GM12878 (cell line): ENCODE measurements at regions not wholly inside any gene's neighbourhood (a gene's known extent, or its start where the extent isn't known, plus 50 kb on each side); places are given as distances from the start of the nearest gene placed in this dataset.

Experiments
- ATAC-seq: fragments of 200-7000 bp; cut with Tn5 transposase; 3 replicates; pipeline ENCODE4 v1.9.1; 2020; ENCODE audit warnings: mild to moderate bottlenecking, moderate library complexity
- BruUV-seq: library from RNA; stranded (reverse); fragments of 400-500 nt; replicated peaks from 2 replicates; lab custom pipeline; 2021; lab: Mats Ljungman, UMichigan
- CTCF ChIA-PET: fragments of 300-600 bp; sonication (Branson Sonifier 250); formaldehyde crosslinking; extraction: SDS; loops from one replicate; lab custom pipeline; 2021; ENCODE audit warnings: inconsistent platforms; lab: Yijun Ruan, JAX
- POLR2A ChIA-PET: fragments of 350-600 bp; formaldehyde crosslinking; extraction: SDS; loops from one replicate; lab custom pipeline; 2021; ENCODE audit warnings: inconsistent platforms; lab: Charles Lee
- RAD21 ChIA-PET: fragments of 300-600 bp; sonication (Branson Sonifier 250); formaldehyde crosslinking; loops from one replicate; lab custom pipeline; 2023; ENCODE audit warnings: antibody characterized with exemption; ENCODE audit not compliant: unreplicated experiment; lab: Charles Lee
- SMC1A ChIA-PET: fragments of 300-600 bp; sonication (Branson Sonifier 250); formaldehyde crosslinking; loops from one replicate; lab custom pipeline; 2023; ENCODE audit not compliant: unreplicated experiment, uncharacterized antibody; lab: Charles Lee
- DNase-seq: peaks from one replicate; pipeline ENCODE4 v3.0.0-alpha.2; 2011; ENCODE audit warnings: low read depth, low spot score
- FAIRE-seq: peaks from 3 replicates; lab custom pipeline; 2011; peaks lifted over from hg19 to GRCh38; lab: Jason Lieb, UNC
- H2AFZ ChIP-seq: 2 replicates; pipeline ENCODE4 v1.6.0; 2011; ENCODE audit warnings: low read depth, low read length, control low read depth; ENCODE audit not compliant: control insufficient read depth
- H3K27ac ChIP-seq: 2 replicates; pipeline ENCODE4 v1.5.1; 2011; ENCODE audit warnings: control low read depth; ENCODE audit not compliant: control insufficient read depth, insufficient read depth
- H3K27me3 ChIP-seq, 2 experiments: replicated peaks in 1 of 2; 2 replicates each; pipeline versions ENCODE4 v1.6.0 to v1.6.1; 2011; ENCODE audit warnings: low read length in 1 of 2; ENCODE audit not compliant: control insufficient read depth in 2 of 2, insufficient read depth in 2 of 2
- H3K36me3 ChIP-seq, 2 experiments: 2 replicates each; pipeline ENCODE4 v1.5.1; 2011; ENCODE audit warnings: low read length in 1 of 2; ENCODE audit not compliant: control insufficient read depth in 2 of 2, insufficient read depth in 2 of 2
- H3K4me1 ChIP-seq: 2 replicates; pipeline ENCODE4 v1.6.1; 2011; ENCODE audit warnings: mild to moderate bottlenecking, low read length, moderate library complexity, mixed read lengths; ENCODE audit not compliant: control insufficient read depth, insufficient read depth
- H3K4me2 ChIP-seq: 2 replicates; pipeline ENCODE4 v1.6.0; 2011; ENCODE audit warnings: control low read depth; ENCODE audit not compliant: control insufficient read depth, insufficient read depth
- H3K4me3 ChIP-seq: fragments of 200-600 bp; sonication (generic); 2 replicates; pipeline ENCODE4 v1.5.1; 2016
- H3K79me2 ChIP-seq: 2 replicates; pipeline ENCODE4 v1.6.0; 2011; ENCODE audit warnings: low read length; ENCODE audit not compliant: control insufficient read depth, insufficient read depth
- H3K9ac ChIP-seq: 2 replicates; pipeline ENCODE4 v1.8.0; 2011; ENCODE audit warnings: low read length, control low read depth, mixed read lengths; ENCODE audit not compliant: control insufficient read depth, insufficient read depth
- H3K9me3 ChIP-seq: replicated peaks from 3 replicates; pipeline ENCODE4 v1.5.1; 2011; ENCODE audit warnings: mild to moderate bottlenecking, low read length; ENCODE audit not compliant: control insufficient read depth, insufficient read depth
- H4K20me1 ChIP-seq: 2 replicates; pipeline ENCODE4 v1.6.0; 2011; ENCODE audit not compliant: control insufficient read depth, insufficient read depth
- GABPA ChIP-seq: IDR thresholded peaks from 2 replicates; pipeline ENCODE4 v1.6.1; 2014; ENCODE audit warnings: antibody characterized with exemption, low read depth, mild to moderate bottlenecking, inconsistent platforms
- IRF4 ChIP-seq: IDR thresholded peaks from 2 replicates; pipeline ENCODE4 v1.6.1; 2011; ENCODE audit warnings: low read depth, low read length
- PAX5 ChIP-seq: IDR thresholded peaks from 2 replicates; pipeline ENCODE4 v1.6.1; 2011; ENCODE audit warnings: low read depth, low read length, borderline replicate concordance
- SIN3A ChIP-seq: IDR thresholded peaks from 2 replicates; pipeline ENCODE4 v1.6.1; 2012; ENCODE audit warnings: low read depth, low read length, improper control_type of control experiment
- SP1 ChIP-seq: IDR thresholded peaks from one replicate; pipeline ENCODE4 v1.6.1; 2011; ENCODE audit warnings: low read depth, low read length
- TARDBP ChIP-seq: IDR thresholded peaks from 2 replicates; pipeline ENCODE4 v1.6.1; 2016; ENCODE audit warnings: borderline replicate concordance
- TBL1XR1 ChIP-seq: IDR thresholded peaks from 2 replicates; pipeline ENCODE4 v1.6.1; 2012; ENCODE audit warnings: low read depth, low read length, improper control_type of control experiment
- WGBS: methylation state at CpG from one replicate; pipeline ENCODE4 v1.1.6; 2016; ENCODE audit warnings: low lambda C conversion rate; ENCODE audit not compliant: insufficient replicate concordance, insufficient coverage; ENCODE audit errors: missing lambda C conversion rate; 5-methylcytosine and 5-hydroxymethylcytosine counted together
- in situ Hi-C: fragments of 300-500 bp; cut with MboI; formaldehyde crosslinking; loops from 9 replicates; pipeline ENCODE4 v1.14.3; 2018; ENCODE audit warnings: mixed read lengths
- intact Hi-C: fragments of 100-400 bp; cut with micrococcal nuclease; formaldehyde crosslinking; loops from one replicate; pipeline ENCODE4 v1.14.2; 2022; ENCODE audit not compliant: unreplicated experiment
- TF ChIP-seq, protein P1 (sequence below): fragments of 450-650 bp; IDR thresholded peaks from 2 replicates; pipeline ENCODE4 v1.6.1; 2017; ENCODE audit warnings: antibody characterized with exemption, mild to moderate bottlenecking, moderate library complexity
- TF ChIP-seq, protein P2 (sequence below): IDR thresholded peaks from 2 replicates; pipeline ENCODE4 v1.6.1; 2012; ENCODE audit warnings: low read depth, low read length, improper control_type of control experiment
- TF ChIP-seq, protein P3 (sequence below): IDR thresholded peaks from 2 replicates; pipeline ENCODE4 v1.6.1; 2012; ENCODE audit warnings: mild to moderate bottlenecking, low read depth, low read length

DNA sequence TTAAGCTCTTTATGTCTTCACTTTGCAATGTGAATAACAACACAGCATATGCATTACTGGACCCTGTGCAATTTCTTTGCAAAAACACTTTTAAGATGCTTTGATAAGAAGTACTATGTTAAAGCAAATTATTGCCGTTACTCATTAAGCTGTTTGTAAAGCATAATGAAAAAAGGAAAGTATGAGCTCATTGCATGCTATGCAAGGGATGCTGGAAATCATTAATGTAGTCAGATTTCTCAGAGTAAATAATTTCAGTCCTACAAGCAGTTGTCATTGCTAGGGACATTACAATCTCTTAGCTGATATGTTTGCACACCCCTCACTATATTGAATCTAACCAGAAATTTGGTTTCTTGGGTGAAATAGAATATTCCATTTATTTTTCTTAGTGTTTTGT is 982.5 kb upstream of the ADGRL2 start:
- Histone ChIP-seq H2AFZ (no peak overlapping the region), H3K36me3 (no peaks in the 10 kb centered on the region), H4K20me1 (no peaks in the 10 kb centered on the region), H3K79me2 (no peaks in the 10 kb centered on the region), H3K4me2 (no peak overlapping the region), H3K27ac (no peak overlapping the region), H3K9ac (no peak overlapping the region), H3K4me3 (no peak overlapping the region), H3K27me3 (no peaks in the 10 kb centered on the region), H3K9me3 (no peaks in the 10 kb centered on the region), H3K4me1 (no peaks in the 10 kb centered on the region)
- WGBS = 50% methylated on average over 1 of the region's 1 CpG
- in situ Hi-C loops = no loop called here
- ChIA-PET RAD21 (no interaction called here), POLR2A (no interaction called here), CTCF (interaction anchor here (0.7 kb wide), 1 partner anchor 461 kb away, joined by 3 read pairs; no protein-coding TSS in a partner anchor), SMC1A (no interaction called here)
- FAIRE-seq (no peak), DNase-seq (no peak), ATAC-seq (no peak)
- no peak for TF ChIP-seq SIN3A
- TF ChIP-seq, protein P1, sequence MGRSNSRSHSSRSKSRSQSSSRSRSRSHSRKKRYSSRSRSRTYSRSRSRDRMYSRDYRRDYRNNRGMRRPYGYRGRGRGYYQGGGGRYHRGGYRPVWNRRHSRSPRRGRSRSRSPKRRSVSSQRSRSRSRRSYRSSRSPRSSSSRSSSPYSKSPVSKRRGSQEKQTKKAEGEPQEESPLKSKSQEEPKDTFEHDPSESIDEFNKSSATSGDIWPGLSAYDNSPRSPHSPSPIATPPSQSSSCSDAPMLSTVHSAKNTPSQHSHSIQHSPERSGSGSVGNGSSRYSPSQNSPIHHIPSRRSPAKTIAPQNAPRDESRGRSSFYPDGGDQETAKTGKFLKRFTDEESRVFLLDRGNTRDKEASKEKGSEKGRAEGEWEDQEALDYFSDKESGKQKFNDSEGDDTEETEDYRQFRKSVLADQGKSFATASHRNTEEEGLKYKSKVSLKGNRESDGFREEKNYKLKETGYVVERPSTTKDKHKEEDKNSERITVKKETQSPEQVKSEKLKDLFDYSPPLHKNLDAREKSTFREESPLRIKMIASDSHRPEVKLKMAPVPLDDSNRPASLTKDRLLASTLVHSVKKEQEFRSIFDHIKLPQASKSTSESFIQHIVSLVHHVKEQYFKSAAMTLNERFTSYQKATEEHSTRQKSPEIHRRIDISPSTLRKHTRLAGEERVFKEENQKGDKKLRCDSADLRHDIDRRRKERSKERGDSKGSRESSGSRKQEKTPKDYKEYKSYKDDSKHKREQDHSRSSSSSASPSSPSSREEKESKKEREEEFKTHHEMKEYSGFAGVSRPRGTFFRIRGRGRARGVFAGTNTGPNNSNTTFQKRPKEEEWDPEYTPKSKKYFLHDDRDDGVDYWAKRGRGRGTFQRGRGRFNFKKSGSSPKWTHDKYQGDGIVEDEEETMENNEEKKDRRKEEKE = no peak
- BruUV-seq = no TSS peak
- intact Hi-C loops = no loop called here

DNA sequence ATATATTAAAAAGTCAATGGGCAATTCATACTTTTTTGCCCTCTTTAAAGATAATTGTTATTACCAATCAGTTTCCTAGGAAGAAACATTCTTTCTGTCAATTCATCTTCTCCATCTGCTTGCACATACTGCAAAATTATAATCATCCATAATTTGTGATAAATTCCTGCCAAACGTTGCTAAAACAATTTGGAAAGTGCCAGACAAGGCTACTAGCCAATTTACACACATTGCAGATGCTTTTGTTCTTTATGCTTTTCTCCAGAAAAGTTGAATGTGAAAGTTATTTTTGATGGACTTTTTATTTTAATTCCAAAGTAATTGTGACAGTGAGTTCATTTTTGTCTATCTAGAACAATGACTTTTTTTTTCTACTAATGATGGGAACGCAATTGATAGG is 992.8 kb upstream of the ADGRL2 start:
- WGBS = 0% methylated on average over 2 of the region's 2 CpGs
- Histone ChIP-seq H3K4me1 (no peaks in the 10 kb centered on the region), H3K4me2 (no peak overlapping the region), H3K27me3 (no peaks in the 10 kb centered on the region), H3K9me3 (no peaks in the 10 kb centered on the region), H2AFZ (no peak overlapping the region), H3K79me2 (no peaks in the 10 kb centered on the region), H3K9ac (no peak overlapping the region), H3K4me3 (no peak overlapping the region), H3K36me3 (no peaks in the 10 kb centered on the region), H3K27ac (no peak overlapping the region), H4K20me1 (no peaks in the 10 kb centered on the region)
- intact Hi-C loops = no loop called here
- FAIRE-seq (no peak), ATAC-seq (no peak), DNase-seq (no peak)
- in situ Hi-C loops = no loop called here
- ChIA-PET POLR2A (no interaction called here), SMC1A (no interaction called here), RAD21 (no interaction called here), CTCF (no interaction called here)
- BruUV-seq = no TSS peak
- TF ChIP-seq, protein P2, sequence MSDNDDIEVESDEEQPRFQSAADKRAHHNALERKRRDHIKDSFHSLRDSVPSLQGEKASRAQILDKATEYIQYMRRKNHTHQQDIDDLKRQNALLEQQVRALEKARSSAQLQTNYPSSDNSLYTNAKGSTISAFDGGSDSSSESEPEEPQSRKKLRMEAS = no peak
- TF ChIP-seq GABPA (no peak), TARDBP (no peak), TBL1XR1 (no peak), IRF4 (no peak), SP1 (no peak), PAX5 (no peak)
- TF ChIP-seq, protein P3, sequence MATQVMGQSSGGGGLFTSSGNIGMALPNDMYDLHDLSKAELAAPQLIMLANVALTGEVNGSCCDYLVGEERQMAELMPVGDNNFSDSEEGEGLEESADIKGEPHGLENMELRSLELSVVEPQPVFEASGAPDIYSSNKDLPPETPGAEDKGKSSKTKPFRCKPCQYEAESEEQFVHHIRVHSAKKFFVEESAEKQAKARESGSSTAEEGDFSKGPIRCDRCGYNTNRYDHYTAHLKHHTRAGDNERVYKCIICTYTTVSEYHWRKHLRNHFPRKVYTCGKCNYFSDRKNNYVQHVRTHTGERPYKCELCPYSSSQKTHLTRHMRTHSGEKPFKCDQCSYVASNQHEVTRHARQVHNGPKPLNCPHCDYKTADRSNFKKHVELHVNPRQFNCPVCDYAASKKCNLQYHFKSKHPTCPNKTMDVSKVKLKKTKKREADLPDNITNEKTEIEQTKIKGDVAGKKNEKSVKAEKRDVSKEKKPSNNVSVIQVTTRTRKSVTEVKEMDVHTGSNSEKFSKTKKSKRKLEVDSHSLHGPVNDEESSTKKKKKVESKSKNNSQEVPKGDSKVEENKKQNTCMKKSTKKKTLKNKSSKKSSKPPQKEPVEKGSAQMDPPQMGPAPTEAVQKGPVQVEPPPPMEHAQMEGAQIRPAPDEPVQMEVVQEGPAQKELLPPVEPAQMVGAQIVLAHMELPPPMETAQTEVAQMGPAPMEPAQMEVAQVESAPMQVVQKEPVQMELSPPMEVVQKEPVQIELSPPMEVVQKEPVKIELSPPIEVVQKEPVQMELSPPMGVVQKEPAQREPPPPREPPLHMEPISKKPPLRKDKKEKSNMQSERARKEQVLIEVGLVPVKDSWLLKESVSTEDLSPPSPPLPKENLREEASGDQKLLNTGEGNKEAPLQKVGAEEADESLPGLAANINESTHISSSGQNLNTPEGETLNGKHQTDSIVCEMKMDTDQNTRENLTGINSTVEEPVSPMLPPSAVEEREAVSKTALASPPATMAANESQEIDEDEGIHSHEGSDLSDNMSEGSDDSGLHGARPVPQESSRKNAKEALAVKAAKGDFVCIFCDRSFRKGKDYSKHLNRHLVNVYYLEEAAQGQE = no peak
